ENCODE measurements at regions not wholly inside any gene's neighbourhood (a gene's known extent, or its start where the extent isn't known, plus 50 kb on each side); places are given as distances from the start of the nearest gene placed in this dataset.

- TF ChIP-seq CTCF (IDR thresholded peaks at IDR 0.05) (no peak), POLR2A (IDR thresholded peaks at IDR 0.05) (no peak), POLR2AphosphoS5 (IDR thresholded peaks at IDR 0.05) (no peak)
Observed at GRCh38 chr2:63661076-63661475, 72.3 kb downstream of the MDH1 start.
